ENCODE measurements at regions not wholly inside any gene's neighbourhood (a gene's known extent, or its start where the extent isn't known, plus 50 kb on each side); places are given as distances from the start of the nearest gene placed in this dataset.

GRCh38 chr14:105863296-105864108 lies 337.1 kb downstream of the TMEM121 start:
- in situ Hi-C loops (cut with MboI; ENCODE audit: low sequenced_read_pairs) = no loop called here

DNA sequence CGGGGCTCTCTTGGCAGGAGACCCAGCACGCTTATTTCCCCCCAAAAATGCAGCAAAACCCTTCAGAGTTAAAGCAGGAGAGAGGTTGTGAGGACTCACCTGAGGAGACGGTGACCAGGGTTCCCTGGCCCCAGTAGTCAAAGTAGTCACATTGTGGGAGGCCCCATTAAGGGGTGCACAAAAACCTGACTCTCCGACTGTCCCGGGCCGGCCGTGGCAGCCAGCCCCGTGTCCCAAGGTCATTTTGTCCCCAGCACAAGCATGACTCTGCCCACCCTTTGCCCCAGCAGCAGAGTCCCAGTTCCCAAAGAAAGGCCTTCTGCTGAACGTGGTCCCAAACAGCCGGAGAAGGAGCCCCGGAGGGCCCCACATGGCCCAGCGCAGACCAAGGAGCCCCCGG lies 337.7 kb downstream of the TMEM121 start:
- in situ Hi-C loops (cut with MboI; ENCODE audit: low sequenced_read_pairs) = no loop called here

- in situ Hi-C loops (cut with MboI; ENCODE audit: low sequenced_read_pairs) = no loop called here
Observed at GRCh38 chr14:105864651-105865265, 338.4 kb downstream of the TMEM121 start.

- in situ Hi-C loops (cut with MboI; ENCODE audit: low sequenced_read_pairs) = no loop called here
Observed at GRCh38 chr14:105865266-105865903, 339.0 kb downstream of the TMEM121 start.

- in situ Hi-C loops (cut with MboI; ENCODE audit: low sequenced_read_pairs) = no loop called here
Observed at GRCh38 chr14:105865904-105866840, 339.8 kb downstream of the TMEM121 start.

DNA sequence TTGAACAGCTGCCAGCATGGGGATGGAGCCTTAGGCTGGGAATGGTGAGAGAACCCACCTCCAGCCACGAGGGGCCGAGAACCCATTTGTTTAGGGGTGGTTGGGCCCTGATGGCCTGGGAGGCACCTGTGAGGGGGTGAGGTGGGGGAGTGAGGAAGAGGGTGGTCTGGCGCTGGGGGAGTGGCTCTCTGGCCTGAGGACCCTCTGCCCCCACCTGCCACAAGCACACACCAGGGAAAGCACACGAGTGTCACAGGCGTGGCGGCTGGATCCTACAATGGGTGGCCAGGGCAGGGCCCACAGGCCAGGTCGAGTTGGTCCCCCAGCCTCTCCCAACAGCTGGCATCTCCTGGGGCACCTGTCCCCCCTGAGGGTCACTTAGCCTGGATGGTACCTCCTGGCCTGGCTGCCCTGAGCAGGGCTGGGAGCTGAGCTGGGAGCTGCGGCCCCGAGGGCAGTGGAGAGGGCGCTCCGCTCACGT lies 340.5 kb downstream of the TMEM121 start:
- in situ Hi-C loops (cut with MboI; ENCODE audit: low sequenced_read_pairs) = no loop called here

DNA sequence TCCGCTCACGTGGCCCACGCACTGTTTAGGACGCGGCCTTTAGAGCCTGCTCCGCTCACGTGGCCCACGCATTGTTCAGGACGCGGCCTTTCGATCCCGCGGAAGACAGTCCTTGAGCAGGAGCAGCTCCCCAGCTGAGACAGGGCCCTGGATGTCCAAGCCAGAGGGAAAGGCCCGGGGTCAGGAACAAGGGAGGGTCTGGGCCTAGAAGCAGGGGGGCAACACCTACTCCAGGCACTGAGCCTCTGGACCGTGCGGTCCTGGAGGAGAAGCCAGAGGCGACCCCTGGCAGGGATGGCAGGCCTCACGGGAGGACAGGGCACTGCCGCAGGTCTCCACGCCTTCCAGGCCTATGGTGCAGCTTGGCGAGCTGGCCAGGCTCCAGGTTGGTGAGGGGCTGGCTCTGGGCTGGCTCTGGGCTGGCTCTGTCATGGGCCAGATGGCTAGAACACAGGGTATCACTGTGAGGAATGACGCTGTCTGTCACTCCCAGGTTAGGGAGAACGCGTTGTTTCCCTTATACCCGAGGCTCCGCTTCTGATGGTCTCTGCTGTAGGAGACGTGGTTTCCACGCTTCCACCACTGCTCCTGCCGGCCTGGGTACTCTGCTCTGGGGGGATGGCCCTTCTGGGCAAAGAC lies 341.7 kb downstream of the TMEM121 start:
- in situ Hi-C loops (cut with MboI; ENCODE audit: low sequenced_read_pairs) = no loop called here

- in situ Hi-C loops (cut with MboI; ENCODE audit: low sequenced_read_pairs) = no loop called here
Observed at GRCh38 chr14:105871590-105871989, 345.2 kb downstream of the TMEM121 start.

GRCh38 chr14:105873870-105874512 lies 347.6 kb downstream of the TMEM121 start:
- in situ Hi-C loops (cut with MboI; ENCODE audit: low sequenced_read_pairs) = no loop called here

DNA sequence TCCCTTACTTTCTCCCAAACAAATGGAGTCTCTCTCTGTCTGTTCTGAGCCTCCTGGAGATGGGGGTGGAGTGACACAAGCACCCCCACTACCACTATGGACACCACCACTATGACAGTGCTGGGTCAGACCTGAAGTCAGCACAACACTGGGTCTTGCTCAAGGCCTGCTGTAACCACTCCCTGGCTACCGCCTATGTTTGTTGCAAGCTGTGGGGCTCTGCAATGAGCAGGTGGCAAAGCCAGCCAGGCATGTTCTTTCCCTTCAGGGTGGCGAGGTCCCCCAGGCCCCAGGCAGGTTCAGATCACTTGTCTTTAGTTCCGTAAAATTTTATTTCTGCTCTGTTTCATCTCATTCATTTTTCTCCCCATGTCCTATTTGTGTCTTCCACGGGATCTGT lies 349.8 kb downstream of the TMEM121 start:
- in situ Hi-C loops (cut with MboI; ENCODE audit: low sequenced_read_pairs) = no loop called here

DNA sequence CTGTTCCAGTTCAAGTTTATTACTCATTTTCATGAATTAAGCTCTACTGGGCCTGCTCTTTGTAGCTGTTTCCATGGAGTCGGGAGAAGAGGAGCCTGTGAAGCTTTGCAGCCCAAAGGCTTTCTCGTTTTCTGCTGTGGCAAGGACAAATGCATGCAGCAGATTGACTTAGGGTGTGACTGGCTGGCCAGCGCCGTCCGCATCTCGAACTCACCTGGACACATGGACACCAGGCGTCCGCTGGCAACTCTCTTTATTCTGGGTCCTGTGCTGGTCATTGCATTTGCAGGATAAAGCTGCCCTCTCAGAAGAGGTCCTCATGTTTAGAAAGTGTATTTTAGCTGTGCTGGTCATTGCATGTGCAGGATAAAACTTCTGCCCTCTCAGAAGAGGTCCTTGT lies 350.4 kb downstream of the TMEM121 start:
- in situ Hi-C loops (cut with MboI; ENCODE audit: low sequenced_read_pairs) = no loop called here

- in situ Hi-C loops (cut with MboI; ENCODE audit: low sequenced_read_pairs) = no loop called here
Observed at GRCh38 chr14:105877645-105878044, 351.3 kb downstream of the TMEM121 start.

GRCh38 chr14:105878125-105878524 lies 351.7 kb downstream of the TMEM121 start:
- in situ Hi-C loops (cut with MboI; ENCODE audit: low sequenced_read_pairs) = no loop called here

DNA sequence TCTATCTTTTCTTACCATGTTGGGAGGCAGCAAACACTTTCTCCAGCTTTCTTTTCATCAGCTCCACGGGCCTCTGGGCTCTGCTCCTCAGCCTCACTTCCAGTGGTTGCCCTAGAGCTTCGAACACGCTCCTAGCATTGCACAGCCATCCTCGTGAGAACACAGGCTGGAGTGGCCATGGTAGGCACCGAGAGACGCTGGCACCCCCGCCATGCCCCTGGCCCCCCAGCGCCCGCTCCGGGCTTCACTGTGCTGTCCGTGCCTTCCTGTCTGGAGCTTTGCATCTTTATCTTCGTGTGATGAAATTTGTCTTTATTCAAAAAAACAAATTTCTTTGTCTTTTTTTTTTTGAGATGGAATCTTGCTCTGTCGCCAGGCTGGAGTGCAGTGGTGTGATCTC lies 352.2 kb downstream of the TMEM121 start:
- in situ Hi-C loops (cut with MboI; ENCODE audit: low sequenced_read_pairs) = no loop called here

DNA sequence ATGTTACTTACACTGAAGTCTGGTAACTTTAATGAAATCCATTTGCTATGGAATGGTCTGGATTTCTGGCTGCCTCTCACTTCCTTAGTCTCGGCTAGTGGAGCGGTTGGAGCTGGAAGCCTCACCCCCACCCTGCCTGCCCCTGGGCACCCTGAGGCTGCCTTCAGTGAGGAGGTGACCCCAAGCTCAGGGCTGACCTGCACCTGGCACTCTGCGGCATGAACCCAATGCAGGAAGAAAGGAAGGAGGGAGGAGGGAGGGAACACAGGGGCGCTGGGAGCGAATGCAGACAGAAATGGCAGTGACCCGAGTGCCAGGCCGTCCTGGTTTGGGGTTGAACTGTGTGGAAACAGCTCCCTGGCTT lies 353.1 kb downstream of the TMEM121 start:
- in situ Hi-C loops (cut with MboI; ENCODE audit: low sequenced_read_pairs) = no loop called here

- in situ Hi-C loops (cut with MboI; ENCODE audit: low sequenced_read_pairs) = no loop called here
Observed at GRCh38 chr14:105879867-105880561, 353.6 kb downstream of the TMEM121 start.

DNA sequence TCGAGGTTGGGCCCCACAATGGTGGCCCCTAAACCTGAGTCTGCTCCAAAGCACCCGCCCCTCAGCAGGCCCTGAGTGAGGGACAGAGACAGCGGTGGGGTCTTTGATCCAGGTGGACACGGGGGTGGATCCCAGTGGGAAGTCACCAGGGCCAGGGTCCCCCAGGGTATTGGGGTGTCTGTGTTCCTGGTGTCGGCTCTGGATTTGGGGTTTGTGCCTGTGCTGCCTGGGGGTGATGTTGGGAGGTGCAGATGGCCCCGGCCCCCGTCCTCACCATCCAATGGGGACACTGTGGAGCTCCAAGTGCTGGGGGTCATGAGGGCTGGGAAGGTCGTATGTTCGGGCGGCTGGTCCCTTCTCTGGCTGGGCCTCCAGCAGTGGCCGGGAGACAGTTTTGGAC lies 354.2 kb downstream of the TMEM121 start:
- in situ Hi-C loops (cut with MboI; ENCODE audit: low sequenced_read_pairs) = no loop called here

DNA sequence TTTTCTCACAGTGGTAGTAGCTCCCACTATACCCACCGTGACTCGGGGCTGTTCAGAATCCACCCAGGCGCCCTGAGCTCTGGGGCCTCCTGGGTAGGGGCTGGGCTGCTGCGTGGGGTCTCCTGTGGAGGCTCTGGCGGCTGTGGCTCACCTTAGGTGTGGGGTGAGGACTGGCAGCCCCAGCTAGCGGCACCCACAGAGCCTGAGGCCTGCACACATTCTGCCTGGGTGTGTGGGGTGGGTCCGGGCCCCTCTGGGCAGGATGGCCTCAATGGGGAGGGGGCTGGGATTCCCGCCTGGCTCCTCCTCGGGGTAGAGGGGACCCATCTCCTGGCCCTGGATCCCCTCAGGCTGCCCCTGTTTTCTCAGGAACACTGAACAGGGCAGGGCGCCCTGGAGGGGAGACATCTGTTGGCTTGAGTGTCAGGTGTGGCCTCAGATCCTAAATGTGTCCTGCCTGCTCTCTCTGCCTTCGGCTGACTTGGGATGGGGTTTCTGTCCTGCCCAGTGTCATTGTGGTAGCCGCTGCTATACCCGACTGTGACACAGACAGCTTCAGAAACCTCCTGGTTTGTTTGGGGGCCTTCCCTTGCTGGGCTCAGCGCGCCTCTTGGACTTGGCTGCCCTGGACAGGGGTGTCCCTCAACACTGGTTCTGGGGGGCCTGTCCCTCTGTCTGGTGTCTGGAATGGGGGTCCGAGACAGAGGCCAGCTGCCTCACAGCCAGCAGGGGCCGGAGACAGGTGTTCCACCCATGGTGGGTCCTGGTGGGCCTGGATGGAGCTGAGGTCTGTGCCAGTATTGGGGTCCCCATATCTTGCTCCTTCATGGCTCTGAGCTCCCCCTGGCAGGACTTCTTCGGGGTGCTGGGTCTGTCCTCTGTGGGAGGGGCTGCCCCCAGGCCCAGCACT lies 354.9 kb downstream of the TMEM121 start:
- in situ Hi-C loops (cut with MboI; ENCODE audit: low sequenced_read_pairs) = no loop called here
